ENCODE measurements at regions not wholly inside any gene's neighbourhood (a gene's known extent, or its start where the extent isn't known, plus 50 kb on each side); places are given as distances from the start of the nearest gene placed in this dataset.

DNA sequence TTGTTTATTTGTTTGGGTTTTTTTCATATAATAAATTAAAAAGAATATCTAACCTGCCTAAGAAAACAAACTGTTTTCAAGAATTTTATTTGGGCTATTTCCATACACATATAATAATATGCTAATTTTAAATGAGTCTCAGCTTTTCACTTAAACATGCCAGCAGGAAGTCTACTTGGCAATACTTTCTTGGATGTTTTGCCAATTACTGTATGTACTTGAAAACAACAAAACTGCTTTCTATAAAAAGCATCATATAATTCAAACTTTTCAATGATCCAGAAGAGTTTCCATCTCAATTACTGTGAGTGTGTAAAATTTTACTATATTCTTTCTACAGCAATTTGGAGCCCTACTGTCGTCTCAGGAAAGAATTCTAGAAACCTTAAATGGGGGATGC, 961.2 kb downstream of the PCDH17 start:
- H3K27ac ChIP-seq (ENCODE audit: low read length) = no peak overlapping the region
- no peak overlapping the region for H3K4me3 ChIP-seq (ENCODE audit: low read length)
- H4K20me1 ChIP-seq (ENCODE audit: insufficient read depth, low read length) = no peaks in the 10 kb centered on the region
- no peaks in the 10 kb centered on the region for H3K79me2 ChIP-seq (ENCODE audit: low read length)
- no peaks in the 10 kb centered on the region for H3K9me2 ChIP-seq (replicated peaks; ENCODE audit: insufficient read depth, low read length)
- no peaks in the 10 kb centered on the region for H3K36me3 ChIP-seq (replicated peaks; ENCODE audit: insufficient read depth, low read length)
- DNase-seq = no peak
- H3K27me3 ChIP-seq (replicated peaks; ENCODE audit: insufficient read depth, low read length) = no peaks in the 10 kb centered on the region
- H3K9ac ChIP-seq (ENCODE audit: low read length) = no peak overlapping the region
- TF ChIP-seq EZH2 (optimal IDR thresholded peaks at IDR 0.05; ENCODE audit: low read depth, low read length) (no peak), EZH2phosphoT487 (IDR thresholded peaks at IDR 0.05; ENCODE audit: low read length) (no peak)
- TF ChIP-seq, protein P1, sequence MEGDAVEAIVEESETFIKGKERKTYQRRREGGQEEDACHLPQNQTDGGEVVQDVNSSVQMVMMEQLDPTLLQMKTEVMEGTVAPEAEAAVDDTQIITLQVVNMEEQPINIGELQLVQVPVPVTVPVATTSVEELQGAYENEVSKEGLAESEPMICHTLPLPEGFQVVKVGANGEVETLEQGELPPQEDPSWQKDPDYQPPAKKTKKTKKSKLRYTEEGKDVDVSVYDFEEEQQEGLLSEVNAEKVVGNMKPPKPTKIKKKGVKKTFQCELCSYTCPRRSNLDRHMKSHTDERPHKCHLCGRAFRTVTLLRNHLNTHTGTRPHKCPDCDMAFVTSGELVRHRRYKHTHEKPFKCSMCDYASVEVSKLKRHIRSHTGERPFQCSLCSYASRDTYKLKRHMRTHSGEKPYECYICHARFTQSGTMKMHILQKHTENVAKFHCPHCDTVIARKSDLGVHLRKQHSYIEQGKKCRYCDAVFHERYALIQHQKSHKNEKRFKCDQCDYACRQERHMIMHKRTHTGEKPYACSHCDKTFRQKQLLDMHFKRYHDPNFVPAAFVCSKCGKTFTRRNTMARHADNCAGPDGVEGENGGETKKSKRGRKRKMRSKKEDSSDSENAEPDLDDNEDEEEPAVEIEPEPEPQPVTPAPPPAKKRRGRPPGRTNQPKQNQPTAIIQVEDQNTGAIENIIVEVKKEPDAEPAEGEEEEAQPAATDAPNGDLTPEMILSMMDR (IDR thresholded peaks at IDR 0.05; ENCODE audit: low read length) = no peak
- no peak overlapping the region for H2AFZ ChIP-seq (ENCODE audit: low read length)
- no peaks in the 10 kb centered on the region for H3K9me3 ChIP-seq (replicated peaks; ENCODE audit: insufficient read depth, low read length)
- H3F3A ChIP-seq (ENCODE audit: insufficient read depth, low read length) = no peaks in the 10 kb centered on the region
- no peaks in the 10 kb centered on the region for H3K4me1 ChIP-seq (ENCODE audit: low read length)
- H3K4me2 ChIP-seq (ENCODE audit: low read depth, low read length) = no peak overlapping the region

DNA sequence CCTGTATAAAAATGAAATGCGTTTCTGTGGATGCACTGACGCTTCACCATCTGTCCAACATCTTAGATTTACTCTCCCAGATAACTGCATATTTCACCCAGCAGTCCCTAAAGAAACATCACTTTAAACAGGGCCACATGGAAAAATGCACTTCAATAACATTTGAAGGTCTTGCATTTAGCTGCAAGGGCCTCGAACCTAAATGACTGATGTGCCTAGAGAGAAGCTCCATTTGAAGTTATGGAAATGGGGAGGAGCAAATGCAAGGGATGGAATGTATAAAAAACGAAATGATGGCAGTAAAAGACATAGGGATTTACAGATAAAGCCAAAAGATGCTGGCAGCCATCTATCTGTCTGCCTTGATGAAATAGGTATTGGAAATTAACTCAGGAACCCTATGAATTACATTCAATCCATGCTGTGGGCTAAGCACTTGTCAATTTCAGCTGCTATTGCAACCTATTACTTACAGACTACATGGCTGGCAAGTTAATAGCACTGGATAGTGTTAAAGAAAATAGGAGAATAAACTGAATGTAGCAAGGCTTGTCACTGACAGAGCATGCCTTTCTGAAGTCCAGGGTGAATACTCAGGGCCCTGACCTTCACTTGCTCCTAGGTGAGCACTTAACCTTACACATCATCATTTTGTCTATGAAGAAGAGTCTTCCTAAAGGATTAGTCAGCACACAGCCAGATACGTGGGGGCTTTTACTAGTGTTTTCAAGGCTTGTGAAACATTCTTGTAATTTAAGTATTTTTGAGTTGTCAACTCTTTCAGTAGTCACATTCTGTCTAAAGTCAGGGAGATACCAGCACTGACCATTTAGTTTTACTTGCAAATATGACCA, 963.4 kb downstream of the PCDH17 start:
- no peak overlapping the region for H3K4me3 ChIP-seq (ENCODE audit: low read length)
- no peaks in the 10 kb centered on the region for H4K20me1 ChIP-seq (ENCODE audit: insufficient read depth, low read length)
- no peaks in the 10 kb centered on the region for H3K9me3 ChIP-seq (replicated peaks; ENCODE audit: insufficient read depth, low read length)
- DNase-seq = no peak
- no peaks in the 10 kb centered on the region for H3K4me1 ChIP-seq (ENCODE audit: low read length)
- no peaks in the 10 kb centered on the region for H3K79me2 ChIP-seq (ENCODE audit: low read length)
- H3K36me3 ChIP-seq (replicated peaks; ENCODE audit: insufficient read depth, low read length) = no peaks in the 10 kb centered on the region
- H3K9ac ChIP-seq (ENCODE audit: low read length) = no peak overlapping the region
- no peak overlapping the region for H2AFZ ChIP-seq (ENCODE audit: low read length)
- H3K27me3 ChIP-seq (replicated peaks; ENCODE audit: insufficient read depth, low read length) = no peaks in the 10 kb centered on the region
- TF ChIP-seq EZH2 (optimal IDR thresholded peaks at IDR 0.05; ENCODE audit: low read depth, low read length) (no peak), EZH2phosphoT487 (IDR thresholded peaks at IDR 0.05; ENCODE audit: low read length) (no peak)
- TF ChIP-seq, protein P1 (IDR thresholded peaks at IDR 0.05; ENCODE audit: low read length) = no peak
- H3K9me2 ChIP-seq (replicated peaks; ENCODE audit: insufficient read depth, low read length) = no peaks in the 10 kb centered on the region
- H3F3A ChIP-seq (ENCODE audit: insufficient read depth, low read length) = no peaks in the 10 kb centered on the region
- H3K4me2 ChIP-seq (ENCODE audit: low read depth, low read length) = no peak overlapping the region
- no peak overlapping the region for H3K27ac ChIP-seq (ENCODE audit: low read length)

DNA sequence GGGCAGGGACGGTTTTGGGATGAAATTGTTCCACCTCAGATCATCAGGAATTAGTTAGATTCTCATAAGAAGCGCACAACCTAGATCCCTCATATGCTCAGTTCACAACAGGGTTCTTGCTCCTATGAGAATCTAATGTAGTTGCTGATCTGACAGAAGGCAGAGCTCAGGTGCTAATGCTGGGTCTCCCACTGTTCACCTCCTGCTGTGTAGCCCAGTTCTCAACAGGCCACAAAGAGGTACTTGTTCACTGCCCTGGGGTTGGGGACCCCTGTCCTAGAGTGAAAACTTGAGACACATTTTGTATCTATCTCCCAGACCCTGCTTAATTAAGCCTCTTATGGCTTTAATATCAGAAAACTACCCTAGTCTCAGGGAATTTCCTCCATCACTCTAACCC, 966.0 kb downstream of the PCDH17 start:
- DNase-seq = no peak
- no peaks in the 10 kb centered on the region for H3F3A ChIP-seq (ENCODE audit: insufficient read depth, low read length)
- H3K4me2 ChIP-seq (ENCODE audit: low read depth, low read length) = no peak overlapping the region
- no peaks in the 10 kb centered on the region for H3K27me3 ChIP-seq (replicated peaks; ENCODE audit: insufficient read depth, low read length)
- H3K79me2 ChIP-seq (ENCODE audit: low read length) = no peaks in the 10 kb centered on the region
- H3K4me3 ChIP-seq (ENCODE audit: low read length) = no peak overlapping the region
- H3K36me3 ChIP-seq (replicated peaks; ENCODE audit: insufficient read depth, low read length) = no peaks in the 10 kb centered on the region
- no peak for TF ChIP-seq EZH2phosphoT487 (IDR thresholded peaks at IDR 0.05; ENCODE audit: low read length)
- TF ChIP-seq EZH2 (optimal IDR thresholded peaks at IDR 0.05; ENCODE audit: low read depth, low read length) = no peak
- TF ChIP-seq, protein P1 (IDR thresholded peaks at IDR 0.05; ENCODE audit: low read length) = no peak
- H3K9ac ChIP-seq (ENCODE audit: low read length) = no peak overlapping the region
- no peaks in the 10 kb centered on the region for H4K20me1 ChIP-seq (ENCODE audit: insufficient read depth, low read length)
- no peaks in the 10 kb centered on the region for H3K9me2 ChIP-seq (replicated peaks; ENCODE audit: insufficient read depth, low read length)
- H2AFZ ChIP-seq (ENCODE audit: low read length) = no peak overlapping the region
- H3K4me1 ChIP-seq (ENCODE audit: low read length) = no peaks in the 10 kb centered on the region
- no peak overlapping the region for H3K27ac ChIP-seq (ENCODE audit: low read length)
- H3K9me3 ChIP-seq (replicated peaks; ENCODE audit: insufficient read depth, low read length) = no peaks in the 10 kb centered on the region
